Endothelial cell of umbilical vein (primary cell): ENCODE measurements at regions not wholly inside any gene's neighbourhood (a gene's known extent, or its start where the extent isn't known, plus 50 kb on each side); places are given as distances from the start of the nearest gene placed in this dataset.

ENCODE experiments used
- EZH2 ChIP-seq: IDR thresholded peaks from 2 replicates; pipeline ENCODE4 v1.6.1; 2012; ENCODE audit warnings: borderline replicate concordance, low read depth, mild to moderate bottlenecking, moderate library complexity, low read length, inconsistent platforms; ENCODE audit not compliant: severe bottlenecking
- FOS ChIP-seq: IDR thresholded peaks from 2 replicates; pipeline ENCODE4 v1.6.1; 2011; ENCODE audit warnings: mild to moderate bottlenecking, low read length, moderate library complexity, borderline replicate concordance; ENCODE audit not compliant: insufficient read depth
- JUN ChIP-seq: IDR thresholded peaks from 2 replicates; pipeline ENCODE4 v1.6.1; 2011; ENCODE audit warnings: borderline replicate concordance, low read depth; ENCODE audit not compliant: insufficient read length, insufficient read depth
- POLR2A ChIP-seq: IDR thresholded peaks from 2 replicates; pipeline ENCODE4 v1.6.1; 2012; ENCODE audit warnings: low read depth, mild to moderate bottlenecking, control low read depth, low read length
- TF ChIP-seq, protein P1 (sequence below), 2 donors: IDR thresholded peaks; 1 replicate in 1 of 2; 2 replicates in 1 of 2; pipeline ENCODE4 v1.5.1; 2011; ENCODE audit warnings: low read length in 2 of 2, mild to moderate bottlenecking in 2 of 2, moderate library complexity in 2 of 2, control low read depth in 1 of 2, inconsistent platforms in 1 of 2, low read depth in 1 of 2; ENCODE audit not compliant: insufficient read depth in 1 of 2; ENCODE audit errors: extremely low read depth in 1 of 2
- TF ChIP-seq, protein P2 (sequence below): IDR thresholded peaks from 2 replicates; pipeline ENCODE4 v1.6.1; 2011; ENCODE audit not compliant: insufficient read depth, insufficient read length

DNA sequence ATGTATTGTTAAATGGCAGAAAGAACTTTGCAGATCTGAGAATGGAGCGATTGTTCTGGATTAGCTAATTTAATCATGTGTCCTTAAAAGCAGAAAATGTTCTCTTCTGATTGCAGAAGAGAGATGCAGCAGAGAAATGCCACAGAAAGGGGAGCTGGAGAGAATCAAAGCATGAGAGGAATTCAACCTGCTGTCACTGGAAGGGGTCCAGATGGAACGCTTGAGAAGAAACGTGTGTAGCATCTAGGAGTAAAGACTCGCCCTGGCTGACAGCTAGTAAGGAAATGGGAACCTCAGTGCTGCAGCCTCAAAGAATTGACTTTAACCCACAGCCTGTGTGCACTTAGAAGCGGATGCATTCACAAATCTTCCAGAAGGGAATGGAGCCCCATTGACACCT is 502.8 kb downstream of the KLF12 start:
- TF ChIP-seq, protein P1, sequence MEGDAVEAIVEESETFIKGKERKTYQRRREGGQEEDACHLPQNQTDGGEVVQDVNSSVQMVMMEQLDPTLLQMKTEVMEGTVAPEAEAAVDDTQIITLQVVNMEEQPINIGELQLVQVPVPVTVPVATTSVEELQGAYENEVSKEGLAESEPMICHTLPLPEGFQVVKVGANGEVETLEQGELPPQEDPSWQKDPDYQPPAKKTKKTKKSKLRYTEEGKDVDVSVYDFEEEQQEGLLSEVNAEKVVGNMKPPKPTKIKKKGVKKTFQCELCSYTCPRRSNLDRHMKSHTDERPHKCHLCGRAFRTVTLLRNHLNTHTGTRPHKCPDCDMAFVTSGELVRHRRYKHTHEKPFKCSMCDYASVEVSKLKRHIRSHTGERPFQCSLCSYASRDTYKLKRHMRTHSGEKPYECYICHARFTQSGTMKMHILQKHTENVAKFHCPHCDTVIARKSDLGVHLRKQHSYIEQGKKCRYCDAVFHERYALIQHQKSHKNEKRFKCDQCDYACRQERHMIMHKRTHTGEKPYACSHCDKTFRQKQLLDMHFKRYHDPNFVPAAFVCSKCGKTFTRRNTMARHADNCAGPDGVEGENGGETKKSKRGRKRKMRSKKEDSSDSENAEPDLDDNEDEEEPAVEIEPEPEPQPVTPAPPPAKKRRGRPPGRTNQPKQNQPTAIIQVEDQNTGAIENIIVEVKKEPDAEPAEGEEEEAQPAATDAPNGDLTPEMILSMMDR (IDR thresholded peaks at IDR 0.05; ENCODE audit: extremely low read depth in 1 of 2, insufficient read depth in 1 of 2, low read depth in 1 of 2, low read length in 2 of 2) = no peak
- TF ChIP-seq, protein P2, sequence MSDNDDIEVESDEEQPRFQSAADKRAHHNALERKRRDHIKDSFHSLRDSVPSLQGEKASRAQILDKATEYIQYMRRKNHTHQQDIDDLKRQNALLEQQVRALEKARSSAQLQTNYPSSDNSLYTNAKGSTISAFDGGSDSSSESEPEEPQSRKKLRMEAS = no peak
- no peak for TF ChIP-seq FOS
- no peak for TF ChIP-seq EZH2
- no peak for TF ChIP-seq JUN
- no peak for TF ChIP-seq POLR2A
